ENCODE measurements at regions not wholly inside any gene's neighbourhood (a gene's known extent, or its start where the extent isn't known, plus 50 kb on each side); places are given as distances from the start of the nearest gene placed in this dataset.

- no peak overlapping the region for H3K4me3 ChIP-seq
- no peaks in the 10 kb centered on the region for H3K9me3 ChIP-seq
- WGBS, 2 donors = 88 to 93% methylated on average over 4 of the region's 4 CpGs
- no peak overlapping the region for H3K27ac ChIP-seq
- H3K4me1 ChIP-seq = no peaks in the 10 kb centered on the region
- H3K36me3 ChIP-seq (ENCODE audit: low read depth, missing control alignments) = no peaks in the 10 kb centered on the region
- no peaks in the 10 kb centered on the region for H3K27me3 ChIP-seq
- DNase-seq = no peak
- TF ChIP-seq POLR2A (IDR thresholded peaks at IDR 0.05) (no peak), CTCF (IDR thresholded peaks at IDR 0.05) (no peak)
- intact Hi-C loops (cut with DNase I; ENCODE audit: low total_unique reads) = no loop called here
Measured at GRCh38 chr1:103230061-103230460, 121.7 kb upstream of the COL11A1 start.

GRCh38 chr1:103220631-103221041, 112.3 kb upstream of the COL11A1 start:
- Histone ChIP-seq H3K27me3 (no peaks in the 10 kb centered on the region), H3K4me1 (no peaks in the 10 kb centered on the region), H3K4me3 (no peak overlapping the region), H3K9me3 (no peaks in the 10 kb centered on the region), H3K27ac (no peak overlapping the region), H3K36me3 (ENCODE audit: low read depth, missing control alignments) (no peaks in the 10 kb centered on the region)
- intact Hi-C loops (cut with DNase I; ENCODE audit: low total_unique reads) = no loop called here
- 59 to 65% methylated on average over 1 of the region's 1 CpG for WGBS, 2 donors
- no peak for DNase-seq
- TF ChIP-seq CTCF (IDR thresholded peaks at IDR 0.05) (no peak), POLR2A (IDR thresholded peaks at IDR 0.05) (no peak)

- TF ChIP-seq POLR2A (IDR thresholded peaks at IDR 0.05) = no peak
- TF ChIP-seq CTCF (IDR thresholded peaks at IDR 0.05) = no peak
- H3K4me3 ChIP-seq = no peak overlapping the region
- intact Hi-C loops (cut with DNase I; ENCODE audit: low total_unique reads) = no loop called here
- H3K36me3 ChIP-seq (ENCODE audit: low read depth, missing control alignments) = no peaks in the 10 kb centered on the region
- no peaks in the 10 kb centered on the region for H3K9me3 ChIP-seq
- 23 to 33% methylated on average over 1 of the region's 1 CpG for WGBS, 2 donors
- H3K27ac ChIP-seq = no peak overlapping the region
- no peaks in the 10 kb centered on the region for H3K4me1 ChIP-seq
- DNase-seq = no peak
- H3K27me3 ChIP-seq = no peaks in the 10 kb centered on the region
Measured at GRCh38 chr1:103218821-103219220, 110.5 kb upstream of the COL11A1 start.

- H3K4me3 ChIP-seq = no peak overlapping the region
- intact Hi-C loops (cut with DNase I; ENCODE audit: low total_unique reads) = no loop called here
- H3K36me3 ChIP-seq (ENCODE audit: low read depth, missing control alignments) = no peaks in the 10 kb centered on the region
- H3K4me1 ChIP-seq = no peaks in the 10 kb centered on the region
- no peak for DNase-seq
- H3K9me3 ChIP-seq = no peaks in the 10 kb centered on the region
- TF ChIP-seq POLR2A (IDR thresholded peaks at IDR 0.05) = no peak
- TF ChIP-seq CTCF (IDR thresholded peaks at IDR 0.05) = no peak
- no peaks in the 10 kb centered on the region for H3K27me3 ChIP-seq
- no peak overlapping the region for H3K27ac ChIP-seq
Measured at GRCh38 chr1:103218369-103218768, 110.0 kb upstream of the COL11A1 start.

GRCh38 chr1:103211073-103211472, 102.8 kb upstream of the COL11A1 start:
- DNase-seq = no peak
- H3K9me3 ChIP-seq = no peaks in the 10 kb centered on the region
- TF ChIP-seq POLR2A (IDR thresholded peaks at IDR 0.05) = no peak
- TF ChIP-seq CTCF (IDR thresholded peaks at IDR 0.05) = no peak
- no peak overlapping the region for H3K27ac ChIP-seq
- no peaks in the 10 kb centered on the region for H3K36me3 ChIP-seq (ENCODE audit: low read depth, missing control alignments)
- intact Hi-C loops (cut with DNase I; ENCODE audit: low total_unique reads) = no loop called here
- no peaks in the 10 kb centered on the region for H3K4me1 ChIP-seq
- no peaks in the 10 kb centered on the region for H3K27me3 ChIP-seq
- no peak overlapping the region for H3K4me3 ChIP-seq
- 23 to 44% methylated on average over 1 of the region's 1 CpG for WGBS, 2 donors
